HL-60 (cell line): ENCODE measurements at regions not wholly inside any gene's neighbourhood (a gene's known extent, or its start where the extent isn't known, plus 50 kb on each side); places are given as distances from the start of the nearest gene placed in this dataset.

ENCODE experiments used
- DNase-seq, 2 experiments: peaks; one replicate each; pipeline ENCODE4 v3.0.0-alpha.2; 2010 to 2020; ENCODE audit warnings: low read depth in 1 of 2, low spot score in 1 of 2
- H3K27ac ChIP-seq: fragments of 250-450 bp; sonication (Bioruptor Pico); replicated peaks from 2 replicates; pipeline ENCODE4 v1.5.1; 2020; ENCODE audit warnings: mild to moderate bottlenecking, moderate library complexity
- H3K27me3 ChIP-seq: fragments of 250-450 bp; sonication (Bioruptor Pico); 2 replicates; pipeline ENCODE4 v1.5.1; 2021; ENCODE audit warnings: mild to moderate bottlenecking, moderate library complexity; ENCODE audit not compliant: insufficient read depth, poor library complexity, severe bottlenecking
- H3K4me3 ChIP-seq: replicated peaks from 2 replicates; pipeline ENCODE4 v1.5.1; 2011; ENCODE audit warnings: mild to moderate bottlenecking, control low read depth, low read length; ENCODE audit not compliant: insufficient read depth
- GABPA ChIP-seq: IDR thresholded peaks from 2 replicates; pipeline ENCODE4 v1.6.1; 2012; ENCODE audit warnings: low read depth
- POLR2AphosphoS5 ChIP-seq: IDR thresholded peaks from 2 replicates; pipeline ENCODE4 v1.6.1; 2012; ENCODE audit warnings: low read depth
- REST ChIP-seq: IDR thresholded peaks from 2 replicates; pipeline ENCODE4 v1.6.1; 2012; ENCODE audit warnings: low read depth; ENCODE audit not compliant: insufficient replicate concordance
- SPI1 ChIP-seq: IDR thresholded peaks from 2 replicates; pipeline ENCODE4 v1.6.1; 2012; ENCODE audit warnings: low read depth, mild to moderate bottlenecking, borderline replicate concordance
- TF ChIP-seq, protein P1 (sequence below): IDR thresholded peaks from one replicate; pipeline ENCODE4 v1.5.1; 2011; ENCODE audit warnings: low read length, control low read depth, inconsistent platforms; ENCODE audit not compliant: insufficient read depth

GRCh38 chr7:67821116-67821515 is 824.5 kb downstream of the TYW1 start:
- H3K27ac ChIP-seq: no peak overlapping the region
- no peaks in the 10 kb centered on the region for H3K27me3 ChIP-seq
- TF ChIP-seq GABPA (no peak), POLR2AphosphoS5 (no peak), SPI1 (no peak), REST (no peak)
- TF ChIP-seq, protein P1, sequence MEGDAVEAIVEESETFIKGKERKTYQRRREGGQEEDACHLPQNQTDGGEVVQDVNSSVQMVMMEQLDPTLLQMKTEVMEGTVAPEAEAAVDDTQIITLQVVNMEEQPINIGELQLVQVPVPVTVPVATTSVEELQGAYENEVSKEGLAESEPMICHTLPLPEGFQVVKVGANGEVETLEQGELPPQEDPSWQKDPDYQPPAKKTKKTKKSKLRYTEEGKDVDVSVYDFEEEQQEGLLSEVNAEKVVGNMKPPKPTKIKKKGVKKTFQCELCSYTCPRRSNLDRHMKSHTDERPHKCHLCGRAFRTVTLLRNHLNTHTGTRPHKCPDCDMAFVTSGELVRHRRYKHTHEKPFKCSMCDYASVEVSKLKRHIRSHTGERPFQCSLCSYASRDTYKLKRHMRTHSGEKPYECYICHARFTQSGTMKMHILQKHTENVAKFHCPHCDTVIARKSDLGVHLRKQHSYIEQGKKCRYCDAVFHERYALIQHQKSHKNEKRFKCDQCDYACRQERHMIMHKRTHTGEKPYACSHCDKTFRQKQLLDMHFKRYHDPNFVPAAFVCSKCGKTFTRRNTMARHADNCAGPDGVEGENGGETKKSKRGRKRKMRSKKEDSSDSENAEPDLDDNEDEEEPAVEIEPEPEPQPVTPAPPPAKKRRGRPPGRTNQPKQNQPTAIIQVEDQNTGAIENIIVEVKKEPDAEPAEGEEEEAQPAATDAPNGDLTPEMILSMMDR: no peak
- DNase-seq: no peak
- no peak overlapping the region for H3K4me3 ChIP-seq

- Histone ChIP-seq H3K27me3 (no peaks in the 10 kb centered on the region), H3K27ac (no peak overlapping the region), H3K4me3 (no peak overlapping the region)
- DNase-seq: no peak
- TF ChIP-seq REST: no peak
- TF ChIP-seq, protein P1: no peak
- TF ChIP-seq POLR2AphosphoS5: no peak
- TF ChIP-seq SPI1: no peak
- no peak for TF ChIP-seq GABPA
Measured at GRCh38 chr7:67823345-67823744, 826.7 kb downstream of the TYW1 start.

- Histone ChIP-seq H3K4me3 (no peak overlapping the region), H3K27ac (no peak overlapping the region), H3K27me3 (no peaks in the 10 kb centered on the region)
- no peak for DNase-seq
- no peak for TF ChIP-seq REST
- TF ChIP-seq SPI1: no peak
- no peak for TF ChIP-seq GABPA
- no peak for TF ChIP-seq POLR2AphosphoS5
- TF ChIP-seq, protein P1: no peak
Measured at GRCh38 chr7:67825356-67825755, 828.7 kb downstream of the TYW1 start.
